GM21526 (cell line): ENCODE measurements at regions not wholly inside any gene's neighbourhood (a gene's known extent, or its start where the extent isn't known, plus 50 kb on each side); places are given as distances from the start of the nearest gene placed in this dataset.

ENCODE experiments used
- ATAC-seq: cut with Tn5 transposase; IDR thresholded peaks from one replicate; pipeline ENCODE4 v1.9.1; 2021; ENCODE audit warnings: moderate library complexity; ENCODE audit not compliant: unreplicated experiment, low FRiP score

GRCh38 chr15:47445723-47446392 is 271.4 kb upstream of the SEMA6D start:
- ATAC-seq: no peak

GRCh38 chr15:47460795-47461573 is 256.3 kb upstream of the SEMA6D start:
- no peak for ATAC-seq

GRCh38 chr15:47461652-47462141 is 255.6 kb upstream of the SEMA6D start:
- no peak for ATAC-seq

GRCh38 chr15:47466357-47466756 is 250.9 kb upstream of the SEMA6D start:
- ATAC-seq: no peak

- ATAC-seq: no peak
These were observed 246.3 kb upstream of the SEMA6D start for GRCh38 chr15:47470983-47471382.

- no peak for ATAC-seq
These were observed 244.1 kb upstream of the SEMA6D start for GRCh38 chr15:47473106-47473725.

GRCh38 chr15:47473832-47474231 is 243.5 kb upstream of the SEMA6D start:
- no peak for ATAC-seq

GRCh38 chr15:47475336-47475735 is 242.0 kb upstream of the SEMA6D start:
- ATAC-seq: no peak

- no peak for ATAC-seq
These were observed 240.0 kb upstream of the SEMA6D start for GRCh38 chr15:47477341-47477740.

GRCh38 chr15:47484059-47484458 is 233.2 kb upstream of the SEMA6D start:
- no peak for ATAC-seq

GRCh38 chr15:47484997-47485396 is 232.3 kb upstream of the SEMA6D start:
- no peak for ATAC-seq

- no peak for ATAC-seq
These were observed 231.9 kb upstream of the SEMA6D start for GRCh38 chr15:47485419-47485818.

- ATAC-seq: no peak
These were observed 231.3 kb upstream of the SEMA6D start for GRCh38 chr15:47486040-47486439.

- ATAC-seq: no peak
These were observed 225.1 kb upstream of the SEMA6D start for GRCh38 chr15:47492195-47492594.

GRCh38 chr15:47493357-47494247 is 223.7 kb upstream of the SEMA6D start:
- ATAC-seq: no peak

GRCh38 chr15:47496343-47497185 is 220.7 kb upstream of the SEMA6D start:
- no peak for ATAC-seq

GRCh38 chr15:47500842-47501241 is 216.5 kb upstream of the SEMA6D start:
- ATAC-seq: no peak

- no peak for ATAC-seq
These were observed 215.3 kb upstream of the SEMA6D start for GRCh38 chr15:47502041-47502440.

- ATAC-seq: no peak
These were observed 213.4 kb upstream of the SEMA6D start for GRCh38 chr15:47503876-47504275.
